AML-193 (cell line): ENCODE measurements at regions not wholly inside any gene's neighbourhood (a gene's known extent, or its start where the extent isn't known, plus 50 kb on each side); places are given as distances from the start of the nearest gene placed in this dataset.
"Not testable (repeated sequence)": the region's sequence is repeated elsewhere in the genome, so short reads cannot be mapped to it uniquely, and the experiment has no call there.

Source experiments
- DNase-seq, 2 experiments: peaks; one replicate each; lab custom pipeline; 2025; lab: John Stamatoyannopoulos, UW

GRCh38 chr14:83091991-83092956 is 1558.6 kb upstream of the SEL1L start:
- not testable (repeated sequence) for DNase-seq

- no peak for DNase-seq
Observed at GRCh38 chr14:83096092-83096491, 1562.4 kb upstream of the SEL1L start.

- DNase-seq, result no peak
Observed at GRCh38 chr14:83101846-83102245, 1568.2 kb upstream of the SEL1L start.

GRCh38 chr14:83118029-83118428 is 1584.4 kb upstream of the SEL1L start:
- no peak for DNase-seq

- no peak for DNase-seq
Observed at GRCh38 chr14:83120187-83120586, 1586.5 kb upstream of the SEL1L start.

- no peak for DNase-seq
Observed at GRCh38 chr14:83126076-83126475, 1592.4 kb upstream of the SEL1L start.

- DNase-seq, result no peak
Observed at GRCh38 chr14:83128783-83129182, 1595.1 kb upstream of the SEL1L start.

GRCh38 chr14:83129496-83129895 is 1595.8 kb upstream of the SEL1L start:
- DNase-seq, result no peak

GRCh38 chr14:83133981-83134645 is 1600.5 kb upstream of the SEL1L start:
- DNase-seq, result no peak

- DNase-seq, result no peak
Observed at GRCh38 chr14:83140756-83141155, 1607.1 kb upstream of the SEL1L start.

GRCh38 chr14:83147006-83147405 is 1613.4 kb upstream of the SEL1L start:
- no peak for DNase-seq

- DNase-seq, result no peak
Observed at GRCh38 chr14:83151571-83151970, 1617.9 kb upstream of the SEL1L start.

GRCh38 chr14:83153081-83153480 is 1619.4 kb upstream of the SEL1L start:
- no peak for DNase-seq

- no peak for DNase-seq
Observed at GRCh38 chr14:83162361-83162929, 1628.8 kb upstream of the SEL1L start.

GRCh38 chr14:83163016-83163415 is 1629.4 kb upstream of the SEL1L start:
- DNase-seq, result no peak

GRCh38 chr14:83164016-83164415 is 1630.4 kb upstream of the SEL1L start:
- no peak for DNase-seq

GRCh38 chr14:83164591-83164990 is 1630.9 kb upstream of the SEL1L start:
- no peak for DNase-seq

GRCh38 chr14:83170165-83170564 is 1636.5 kb upstream of the SEL1L start:
- no peak for DNase-seq

GRCh38 chr14:83171761-83172160 is 1638.1 kb upstream of the SEL1L start:
- no peak for DNase-seq

GRCh38 chr14:83172363-83172762 is 1638.7 kb upstream of the SEL1L start:
- no peak for DNase-seq

- DNase-seq, result no peak
Observed at GRCh38 chr14:83173687-83174086, 1640.0 kb upstream of the SEL1L start.

- no peak for DNase-seq
Observed at GRCh38 chr14:83184531-83184930, 1650.9 kb upstream of the SEL1L start.

GRCh38 chr14:83188311-83188710 is 1654.7 kb upstream of the SEL1L start:
- not testable (repeated sequence) for DNase-seq
